ENCODE measurements at regions not wholly inside any gene's neighbourhood (a gene's known extent, or its start where the extent isn't known, plus 50 kb on each side); places are given as distances from the start of the nearest gene placed in this dataset.

GRCh38 chr10:78455811-78456210 lies 422.1 kb downstream of the RPS24 start:
- 92% methylated on average over 9 of the region's 9 CpGs for WGBS, 2 donors
- DNase-seq: no peak
- peaks cover 5% of the 10 kb centered on the region for H3K4me1 ChIP-seq
- no peaks in the 10 kb centered on the region for H3K9me3 ChIP-seq
- intact Hi-C loops (cut with DNase I; ENCODE audit: low total_unique reads): no loop called here
- H3K36me3 ChIP-seq (ENCODE audit: low read depth, missing control alignments): no peaks in the 10 kb centered on the region
- H3K27me3 ChIP-seq: no peaks in the 10 kb centered on the region
- no peak for TF ChIP-seq POLR2A (IDR thresholded peaks at IDR 0.05)
- TF ChIP-seq CTCF (IDR thresholded peaks at IDR 0.05): no peak
- H3K27ac ChIP-seq: no peak overlapping the region
- H3K4me3 ChIP-seq: no peak overlapping the region

- H3K9me3 ChIP-seq: no peaks in the 10 kb centered on the region
- no peak overlapping the region for H3K27ac ChIP-seq
- WGBS, 2 donors: 79 to 82% methylated on average over 10 to 13 of the region's 13 CpGs
- no peak for TF ChIP-seq POLR2A (IDR thresholded peaks at IDR 0.05)
- TF ChIP-seq CTCF (IDR thresholded peaks at IDR 0.05): no peak
- H3K27me3 ChIP-seq: no peaks in the 10 kb centered on the region
- no peaks in the 10 kb centered on the region for H3K4me1 ChIP-seq
- intact Hi-C loops (cut with DNase I; ENCODE audit: low total_unique reads): no loop called here
- no peaks in the 10 kb centered on the region for H3K36me3 ChIP-seq (ENCODE audit: low read depth, missing control alignments)
- DNase-seq: no peak
- H3K4me3 ChIP-seq: no peak overlapping the region
Measured at GRCh38 chr10:78456649-78457400, 423.2 kb downstream of the RPS24 start.

- H3K4me3 ChIP-seq: no peak overlapping the region
- H3K27ac ChIP-seq: no peak overlapping the region
- no peaks in the 10 kb centered on the region for H3K27me3 ChIP-seq
- DNase-seq: no peak
- H3K9me3 ChIP-seq: no peaks in the 10 kb centered on the region
- 87 to 93% methylated on average over 8 of the region's 8 CpGs for WGBS, 2 donors
- H3K4me1 ChIP-seq: no peaks in the 10 kb centered on the region
- no peaks in the 10 kb centered on the region for H3K36me3 ChIP-seq (ENCODE audit: low read depth, missing control alignments)
- intact Hi-C loops (cut with DNase I; ENCODE audit: low total_unique reads): no loop called here
- TF ChIP-seq CTCF (IDR thresholded peaks at IDR 0.05): no peak
Measured at GRCh38 chr10:78457804-78458482, 424.3 kb downstream of the RPS24 start.

GRCh38 chr10:78458983-78459638 lies 425.4 kb downstream of the RPS24 start:
- H3K9me3 ChIP-seq: no peaks in the 10 kb centered on the region
- H3K4me3 ChIP-seq: no peak overlapping the region
- H3K36me3 ChIP-seq (ENCODE audit: low read depth, missing control alignments): no peaks in the 10 kb centered on the region
- TF ChIP-seq CTCF (IDR thresholded peaks at IDR 0.05) (no peak), POLR2A (IDR thresholded peaks at IDR 0.05) (no peak)
- no peaks in the 10 kb centered on the region for H3K27me3 ChIP-seq
- no peak overlapping the region for H3K27ac ChIP-seq
- WGBS, 2 donors: 74 to 90% methylated on average over 3 of the region's 3 CpGs
- H3K4me1 ChIP-seq: no peaks in the 10 kb centered on the region
- no peak for DNase-seq
- intact Hi-C loops (cut with DNase I; ENCODE audit: low total_unique reads): no loop called here

Measured in testis (tissue), 2 donors.